WERI-Rb-1 (cell line): ENCODE measurements at regions not wholly inside any gene's neighbourhood (a gene's known extent, or its start where the extent isn't known, plus 50 kb on each side); places are given as distances from the start of the nearest gene placed in this dataset.

Experiments
- DNase-seq: peaks from one replicate; pipeline ENCODE4 v3.0.0-alpha.2; 2020
- H3K27ac ChIP-seq: fragments of 250-450 bp; sonication (Bioruptor Pico); 2 replicates; pipeline ENCODE4 v1.5.1; 2020; ENCODE audit warnings: mild to moderate bottlenecking, moderate library complexity
- H3K27me3 ChIP-seq: fragments of 250-450 bp; sonication (Bioruptor Pico); 2 replicates; pipeline ENCODE4 v1.5.1; 2021; ENCODE audit warnings: mild to moderate bottlenecking, low read depth, moderate library complexity; ENCODE audit not compliant: insufficient read depth, severe bottlenecking
- H3K36me3 ChIP-seq: fragments of 250-450 bp; sonication (Bioruptor Pico); 2 replicates; pipeline ENCODE4 v1.5.1; 2020; ENCODE audit warnings: mild to moderate bottlenecking, moderate library complexity
- H3K4me3 ChIP-seq: 2 replicates; pipeline ENCODE4 v1.5.1; 2011; ENCODE audit warnings: low read depth, mild to moderate bottlenecking, control low read depth, low read length
- H3K9me3 ChIP-seq: fragments of 250-450 bp; sonication (Bioruptor Pico); 2 replicates; pipeline ENCODE4 v1.5.1; 2021; ENCODE audit warnings: mild to moderate bottlenecking, moderate library complexity; ENCODE audit not compliant: severe bottlenecking
- TF ChIP-seq, protein P1 (sequence below): IDR thresholded peaks from 2 replicates; pipeline ENCODE4 v1.5.1; 2011; ENCODE audit warnings: low read depth, mild to moderate bottlenecking, control low read depth, inconsistent platforms, low read length

DNA sequence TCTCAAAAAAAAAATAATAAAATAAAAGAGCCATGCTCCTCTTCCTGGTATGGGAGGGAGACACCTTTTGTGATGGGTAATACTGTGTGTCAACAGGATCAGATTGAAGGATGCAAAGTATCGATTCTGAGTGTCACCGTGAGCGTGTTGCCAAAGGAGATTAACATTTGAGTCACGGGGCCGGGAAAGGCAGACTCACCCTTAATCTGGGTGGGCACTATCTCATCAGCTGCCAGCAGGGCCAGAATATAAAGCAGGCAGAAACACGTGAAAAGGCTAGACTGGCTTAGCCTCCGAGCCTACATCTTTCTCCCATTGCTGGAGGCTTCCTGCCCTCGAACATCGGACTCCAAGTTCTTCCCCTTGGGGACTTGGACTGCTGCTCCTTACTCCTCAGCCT is 95.4 kb downstream of the SHOX start:
- no peak for DNase-seq

DNA sequence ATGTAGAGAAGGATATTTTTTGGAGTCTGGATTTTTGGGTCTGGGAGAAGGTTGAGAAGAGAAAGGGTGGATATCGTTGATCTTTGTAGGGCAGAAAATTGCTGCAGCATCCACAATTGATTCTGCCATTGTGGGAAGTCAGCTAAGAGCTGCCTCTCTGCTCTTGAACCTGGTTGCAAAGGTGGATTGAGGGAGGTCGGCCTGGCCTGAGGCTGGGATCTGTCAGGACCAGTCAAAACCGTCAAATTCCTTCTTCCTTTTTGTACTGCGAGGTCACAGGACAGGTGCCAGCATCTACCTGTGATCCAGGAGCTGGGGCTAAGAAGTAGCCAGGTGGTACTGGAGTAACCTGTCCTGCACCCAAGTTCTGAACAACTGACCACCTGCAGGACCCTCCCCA is 93.7 kb downstream of the SHOX start:
- no peak for DNase-seq
- TF ChIP-seq, protein P1, sequence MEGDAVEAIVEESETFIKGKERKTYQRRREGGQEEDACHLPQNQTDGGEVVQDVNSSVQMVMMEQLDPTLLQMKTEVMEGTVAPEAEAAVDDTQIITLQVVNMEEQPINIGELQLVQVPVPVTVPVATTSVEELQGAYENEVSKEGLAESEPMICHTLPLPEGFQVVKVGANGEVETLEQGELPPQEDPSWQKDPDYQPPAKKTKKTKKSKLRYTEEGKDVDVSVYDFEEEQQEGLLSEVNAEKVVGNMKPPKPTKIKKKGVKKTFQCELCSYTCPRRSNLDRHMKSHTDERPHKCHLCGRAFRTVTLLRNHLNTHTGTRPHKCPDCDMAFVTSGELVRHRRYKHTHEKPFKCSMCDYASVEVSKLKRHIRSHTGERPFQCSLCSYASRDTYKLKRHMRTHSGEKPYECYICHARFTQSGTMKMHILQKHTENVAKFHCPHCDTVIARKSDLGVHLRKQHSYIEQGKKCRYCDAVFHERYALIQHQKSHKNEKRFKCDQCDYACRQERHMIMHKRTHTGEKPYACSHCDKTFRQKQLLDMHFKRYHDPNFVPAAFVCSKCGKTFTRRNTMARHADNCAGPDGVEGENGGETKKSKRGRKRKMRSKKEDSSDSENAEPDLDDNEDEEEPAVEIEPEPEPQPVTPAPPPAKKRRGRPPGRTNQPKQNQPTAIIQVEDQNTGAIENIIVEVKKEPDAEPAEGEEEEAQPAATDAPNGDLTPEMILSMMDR: no peak
- no peak overlapping the region for H3K27ac ChIP-seq

More for the DNA sequence above, 95.4 kb downstream of the SHOX start:
- H3K4me3 ChIP-seq: no peak overlapping the region
- peaks cover 11% of the 10 kb centered on the region for H3K9me3 ChIP-seq
- H3K27me3 ChIP-seq: peaks cover 10% of the 10 kb centered on the region
- H3K27ac ChIP-seq: no peak overlapping the region
- TF ChIP-seq, protein P1: no peak
- no peaks in the 10 kb centered on the region for H3K36me3 ChIP-seq

DNA sequence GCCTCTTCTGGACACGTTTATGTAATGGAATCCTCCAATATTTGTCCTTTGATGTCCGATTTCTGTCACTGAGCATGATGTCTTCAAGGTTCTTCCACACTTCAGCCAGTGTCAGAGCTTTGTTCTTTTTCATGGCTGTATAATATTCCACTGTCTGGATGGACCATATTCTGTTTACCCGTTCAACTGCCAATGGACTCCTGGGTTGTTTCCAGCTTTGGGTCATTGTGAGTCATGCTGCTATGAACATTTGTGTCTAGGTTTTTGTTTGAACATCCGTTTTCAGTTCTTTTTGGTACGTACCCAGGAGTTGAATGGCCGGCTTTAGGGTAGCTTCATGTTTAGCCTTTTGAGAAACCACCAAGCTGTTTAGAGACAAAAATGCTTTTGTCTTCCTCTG is 93.2 kb downstream of the SHOX start:
- Histone ChIP-seq H3K4me3 (no peak overlapping the region), H3K27ac (no peak overlapping the region), H3K9me3 (peaks cover 15% of the 10 kb centered on the region), H3K27me3 (peaks cover 10% of the 10 kb centered on the region), H3K36me3 (no peaks in the 10 kb centered on the region)
- TF ChIP-seq, protein P1: no peak
- DNase-seq: no peak

More for the DNA sequence above, 93.7 kb downstream of the SHOX start:
- Histone ChIP-seq H3K27me3 (peaks cover 10% of the 10 kb centered on the region), H3K36me3 (no peaks in the 10 kb centered on the region), H3K9me3 (peaks cover 14% of the 10 kb centered on the region), H3K4me3 (no peak overlapping the region)

DNA sequence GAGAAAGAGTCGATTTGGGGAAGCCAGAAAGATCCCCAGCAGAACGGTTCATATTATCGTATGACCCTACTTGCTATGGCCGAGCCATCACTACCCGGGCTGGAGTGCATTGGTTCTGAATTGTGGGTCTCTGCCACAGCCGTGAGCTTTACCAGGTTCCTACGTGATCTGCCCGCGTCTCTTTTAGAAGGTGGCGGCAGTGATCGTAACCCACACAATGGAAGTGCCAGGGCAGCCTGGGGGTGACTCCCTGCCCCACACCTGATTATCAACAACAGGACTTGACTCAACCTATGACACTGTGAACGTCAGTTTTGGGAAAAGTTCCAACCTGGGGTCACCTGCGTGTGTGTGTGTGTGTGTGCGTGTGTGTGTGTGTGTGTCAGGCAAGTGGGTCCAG is 90.8 kb downstream of the SHOX start:
- Histone ChIP-seq H3K27ac (no peak overlapping the region), H3K27me3 (peaks cover 17% of the 10 kb centered on the region), H3K4me3 (no peak overlapping the region), H3K36me3 (no peaks in the 10 kb centered on the region), H3K9me3 (peaks cover 15% of the 10 kb centered on the region)
- DNase-seq: no peak
- TF ChIP-seq, protein P1: no peak

DNA sequence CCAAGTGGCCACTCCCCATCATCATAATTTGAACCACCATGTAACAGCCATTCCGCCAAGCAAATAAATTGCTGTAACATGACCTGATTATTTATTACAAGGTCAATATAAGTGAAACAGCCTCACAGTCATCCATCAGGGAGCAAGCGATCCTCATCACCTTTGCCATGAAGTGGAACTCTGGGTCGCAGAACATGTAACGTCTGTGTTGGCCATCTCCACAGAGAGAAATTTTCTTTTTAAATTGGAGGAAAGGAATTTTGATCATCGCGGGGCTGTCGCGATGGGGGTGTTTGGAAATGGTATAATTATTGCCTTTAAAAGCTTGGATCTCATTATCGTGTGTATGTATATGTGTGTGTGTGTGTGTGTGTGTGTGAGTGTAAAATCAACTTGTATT is 90.2 kb downstream of the SHOX start:
- H3K27me3 ChIP-seq: peaks cover 17% of the 10 kb centered on the region
- TF ChIP-seq, protein P1: no peak
- H3K36me3 ChIP-seq: no peaks in the 10 kb centered on the region
- H3K9me3 ChIP-seq: peaks cover 15% of the 10 kb centered on the region
- H3K4me3 ChIP-seq: no peak overlapping the region
- H3K27ac ChIP-seq: no peak overlapping the region
- no peak for DNase-seq

DNA sequence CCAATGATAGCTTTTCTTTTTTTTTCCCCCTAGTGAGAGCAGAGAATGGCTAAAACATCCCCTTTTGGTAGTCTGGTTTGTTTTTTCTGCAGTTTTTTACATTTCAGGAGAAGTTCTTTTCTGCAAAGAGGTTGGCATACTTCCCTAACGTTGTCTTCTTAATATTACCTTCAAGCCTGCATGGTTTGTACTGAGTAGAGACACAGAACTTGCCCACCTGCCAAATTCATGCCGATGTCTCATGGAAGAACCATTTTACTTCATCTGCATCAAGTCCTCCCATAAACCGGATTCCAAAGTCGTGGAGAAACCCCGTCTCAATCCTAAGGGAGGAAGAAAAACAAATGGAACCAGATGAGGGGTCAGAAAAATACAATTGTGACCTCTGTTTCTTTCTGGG is 89.7 kb downstream of the SHOX start:
- peaks cover 20% of the 10 kb centered on the region for H3K27me3 ChIP-seq
- peaks cover 15% of the 10 kb centered on the region for H3K9me3 ChIP-seq
- TF ChIP-seq, protein P1: no peak
- no peak for DNase-seq
- no peak overlapping the region for H3K27ac ChIP-seq
- H3K36me3 ChIP-seq: no peaks in the 10 kb centered on the region
- H3K4me3 ChIP-seq: no peak overlapping the region
